Psoas muscle (tissue), 7 donors: ENCODE measurements at regions not wholly inside any gene's neighbourhood (a gene's known extent, or its start where the extent isn't known, plus 50 kb on each side); places are given as distances from the start of the nearest gene placed in this dataset.

ENCODE experiments used
- ATAC-seq, 4 donors: fragments of 200-7000 bp; cut with Tn5 transposase; one replicate each; pipeline ENCODE4 v1.9.1; 2020; ENCODE audit warnings: moderate library complexity in 3 of 4, mild to moderate bottlenecking in 2 of 4
- DNase-seq, 2 donors: peaks; one replicate each; pipeline ENCODE4 v3.0.0-alpha.2; 2020
- H3K27ac ChIP-seq: fragments of 200-600 bp; one replicate; pipeline ENCODE4 v1.8.0; 2022
- H3K27me3 ChIP-seq, 3 donors: fragments of 200-600 bp in 1 of 3; one replicate each; pipeline versions ENCODE4 v1.6.1 to v1.8.0; 2013 to 2022; ENCODE audit warnings: low read length in 2 of 3, mild to moderate bottlenecking in 2 of 3, moderate library complexity in 1 of 3; ENCODE audit not compliant: insufficient read depth in 3 of 3
- H3K36me3 ChIP-seq, 2 donors: fragments of 200-600 bp in 1 of 2; one replicate each; pipeline versions ENCODE4 v1.6.1 to v1.8.0; 2013 to 2022; ENCODE audit warnings: low read depth in 1 of 2, mild to moderate bottlenecking in 1 of 2, moderate library complexity in 1 of 2; ENCODE audit not compliant: insufficient read depth in 1 of 2
- H3K4me1 ChIP-seq: fragments of 200-600 bp; one replicate; pipeline ENCODE4 v1.8.0; 2022
- H3K4me3 ChIP-seq: fragments of 200-600 bp; one replicate; pipeline ENCODE4 v1.8.0; 2022; ENCODE audit warnings: mild to moderate bottlenecking
- H3K9me3 ChIP-seq: fragments of 200-600 bp; one replicate; pipeline ENCODE4 v1.8.0; 2022
- WGBS, 3 donors: extraction: QIAGEN DNeasy Blood & Tissue Kit; methylation state at CpG; one replicate each; pipeline versions ENCODE4 v1.1.6 to v1.1.7; 2013; 5-methylcytosine and 5-hydroxymethylcytosine counted together
- intact Hi-C, 2 donors: fragments of 100-400 bp; cut with DNase I; formaldehyde crosslinking; loops; one replicate each; pipeline versions ENCODE4 v1.11.0 to v1.14.2; 2022
- TF ChIP-seq, protein P1 (sequence below): fragments of 200-600 bp; IDR thresholded peaks from one replicate; pipeline ENCODE4 v1.8.0; 2022; ENCODE audit warnings: antibody characterized with exemption
- donor health status: healthy with polysubstance abuse.
- donor health status: DM: no; HTN: no; CAD: no; lungs with moderate emphysema.
- donor health status: Bipolar disorder and iron deficiency.
- donor health status: healthy.
- donor health status: DM: yes; HTN: yes; CAD: no.
- donor health status: DM: no; HTN: no; CAD: no.
- donor health status: DM: yes; HTN: yes; CAD: no.

DNA sequence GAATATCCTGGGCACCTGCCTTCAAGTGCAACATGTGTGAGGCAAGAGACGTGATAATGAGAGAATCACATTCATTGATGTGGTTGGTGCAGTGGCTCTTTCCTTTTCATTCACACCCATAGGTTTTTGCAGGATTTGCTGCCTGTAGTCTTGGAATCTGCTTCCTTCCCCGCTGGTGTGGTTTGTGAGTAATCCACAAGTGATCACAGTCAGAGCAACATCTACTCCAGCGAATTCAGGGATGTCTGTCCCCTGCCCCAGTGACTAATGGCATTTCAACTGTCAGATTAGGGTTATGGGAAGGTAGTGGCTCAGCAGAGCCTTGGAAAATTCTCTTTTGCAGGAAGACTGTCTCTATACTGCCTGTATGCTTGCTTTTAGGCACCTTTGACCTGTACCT, 225.5 kb upstream of the RBMS1 start:
- intact Hi-C loops = no loop called here
- H3K27ac ChIP-seq = no peak overlapping the region
- no peak overlapping the region for H3K4me3 ChIP-seq
- no peaks in the 10 kb centered on the region for H3K4me1 ChIP-seq
- TF ChIP-seq, protein P1, sequence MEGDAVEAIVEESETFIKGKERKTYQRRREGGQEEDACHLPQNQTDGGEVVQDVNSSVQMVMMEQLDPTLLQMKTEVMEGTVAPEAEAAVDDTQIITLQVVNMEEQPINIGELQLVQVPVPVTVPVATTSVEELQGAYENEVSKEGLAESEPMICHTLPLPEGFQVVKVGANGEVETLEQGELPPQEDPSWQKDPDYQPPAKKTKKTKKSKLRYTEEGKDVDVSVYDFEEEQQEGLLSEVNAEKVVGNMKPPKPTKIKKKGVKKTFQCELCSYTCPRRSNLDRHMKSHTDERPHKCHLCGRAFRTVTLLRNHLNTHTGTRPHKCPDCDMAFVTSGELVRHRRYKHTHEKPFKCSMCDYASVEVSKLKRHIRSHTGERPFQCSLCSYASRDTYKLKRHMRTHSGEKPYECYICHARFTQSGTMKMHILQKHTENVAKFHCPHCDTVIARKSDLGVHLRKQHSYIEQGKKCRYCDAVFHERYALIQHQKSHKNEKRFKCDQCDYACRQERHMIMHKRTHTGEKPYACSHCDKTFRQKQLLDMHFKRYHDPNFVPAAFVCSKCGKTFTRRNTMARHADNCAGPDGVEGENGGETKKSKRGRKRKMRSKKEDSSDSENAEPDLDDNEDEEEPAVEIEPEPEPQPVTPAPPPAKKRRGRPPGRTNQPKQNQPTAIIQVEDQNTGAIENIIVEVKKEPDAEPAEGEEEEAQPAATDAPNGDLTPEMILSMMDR = no peak
- 62 to 64% (median 63%) methylated on average over 3 of the region's 3 CpGs for WGBS, 3 donors
- H3K36me3 ChIP-seq = no peaks in the 10 kb centered on the region
- DNase-seq (no peak), ATAC-seq (no peak)
- no peaks in the 10 kb centered on the region for H3K9me3 ChIP-seq
- H3K27me3 ChIP-seq = no peaks in the 10 kb centered on the region

DNA sequence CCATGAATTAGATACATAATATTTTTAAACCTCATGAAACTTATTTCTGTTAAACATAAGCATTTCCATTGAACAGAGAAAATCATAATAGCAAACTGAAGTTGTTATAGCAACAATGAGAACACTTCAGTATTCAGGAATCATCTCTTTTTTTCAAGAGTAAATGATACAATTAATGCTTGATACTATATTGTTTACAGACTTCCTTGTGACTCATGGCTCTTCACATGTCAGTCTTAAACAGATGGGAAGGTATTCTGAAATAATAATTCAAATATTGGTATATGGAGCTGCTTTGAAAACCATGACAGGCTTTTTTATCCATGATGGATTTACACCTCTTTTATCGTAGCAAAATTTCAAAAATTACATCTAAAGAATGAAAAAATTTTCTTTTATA, 226.5 kb upstream of the RBMS1 start:
- no peaks in the 10 kb centered on the region for H3K36me3 ChIP-seq
- H3K4me1 ChIP-seq = no peaks in the 10 kb centered on the region
- TF ChIP-seq, protein P1 = no peak
- intact Hi-C loops = no loop called here
- ATAC-seq (no peak), DNase-seq (no peak)
- no peaks in the 10 kb centered on the region for H3K9me3 ChIP-seq
- no peak overlapping the region for H3K4me3 ChIP-seq
- WGBS, 3 donors = 39 to 62% (median 53%) methylated on average over 1 of the region's 1 CpG
- H3K27me3 ChIP-seq = no peaks in the 10 kb centered on the region
- H3K27ac ChIP-seq = no peak overlapping the region

DNA sequence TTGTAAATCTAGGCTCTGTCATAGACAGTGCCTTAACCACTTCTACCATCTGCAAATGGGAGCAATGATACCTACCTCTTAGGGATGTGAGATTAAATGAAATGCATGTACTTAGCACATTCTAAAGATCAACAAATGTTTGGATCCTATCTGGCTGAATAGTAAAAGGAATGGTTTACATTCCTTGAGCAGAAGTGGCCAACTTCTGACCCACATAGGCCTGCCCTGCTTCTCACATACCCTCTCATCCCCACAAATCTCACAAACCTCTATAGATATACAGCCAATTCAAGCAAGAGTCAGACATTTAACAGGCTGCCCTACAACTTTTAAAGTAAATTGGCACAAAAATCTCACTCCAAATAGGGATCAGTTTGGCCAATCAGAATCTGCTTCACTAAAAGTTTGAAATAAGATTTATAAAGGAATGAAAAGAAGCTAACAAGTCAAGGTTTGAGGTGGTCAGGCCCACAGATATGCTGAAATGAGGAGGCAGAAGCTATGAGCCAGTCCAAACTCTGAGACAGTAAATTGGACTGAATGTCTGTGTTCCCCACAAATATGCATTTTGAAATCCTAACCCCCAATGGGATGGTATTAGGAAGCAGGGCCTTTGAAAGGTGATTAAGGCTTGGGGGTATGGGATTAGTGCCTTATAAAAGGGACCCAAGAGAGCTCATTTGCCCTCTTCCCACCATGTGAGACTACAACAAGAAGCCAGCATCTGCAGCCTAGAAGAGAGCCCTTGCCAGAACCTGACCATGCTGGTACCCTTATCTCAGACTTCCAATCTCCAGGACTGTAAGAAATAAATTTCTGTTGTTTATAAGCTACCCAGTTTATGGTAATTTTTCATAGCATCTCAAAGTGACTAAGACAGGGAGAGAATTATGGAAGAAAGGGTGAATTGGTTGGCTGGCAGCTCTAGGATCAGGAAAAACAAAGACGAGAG, 227.8 kb upstream of the RBMS1 start:
- Histone ChIP-seq H3K36me3 (no peaks in the 10 kb centered on the region), H3K4me1 (no peaks in the 10 kb centered on the region), H3K27ac (no peak overlapping the region), H3K27me3 (no peaks in the 10 kb centered on the region), H3K4me3 (no peak overlapping the region), H3K9me3 (no peaks in the 10 kb centered on the region)
- TF ChIP-seq, protein P1 = no peak
- ATAC-seq = no peak
- intact Hi-C loops = no loop called here
- DNase-seq = no peak
- 92 to 98% (median 95%) methylated on average over 1 of the region's 1 CpG for WGBS, 3 donors

DNA sequence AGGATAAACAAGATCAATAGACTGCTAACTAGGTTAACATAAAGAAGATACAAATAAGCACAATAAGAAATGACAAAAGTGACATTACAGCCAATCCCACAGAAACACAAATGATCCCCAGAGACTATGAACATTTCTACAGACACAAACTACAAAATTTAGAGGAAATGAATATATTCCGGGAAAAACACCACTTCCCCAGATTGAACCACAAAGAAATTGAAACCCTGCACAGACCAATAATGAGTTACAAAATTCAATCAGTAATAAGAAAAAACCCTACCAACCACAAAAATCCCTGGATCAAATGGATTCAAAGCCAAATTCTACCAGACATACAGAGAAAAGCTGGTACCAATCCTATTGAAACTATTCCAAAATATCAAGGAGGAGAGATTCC, 232.4 kb upstream of the RBMS1 start:
- TF ChIP-seq, protein P1 = no peak
- Histone ChIP-seq H3K9me3 (no peaks in the 10 kb centered on the region), H3K27me3 (no peaks in the 10 kb centered on the region), H3K4me3 (no peak overlapping the region), H3K4me1 (no peaks in the 10 kb centered on the region), H3K27ac (no peak overlapping the region), H3K36me3 (no peaks in the 10 kb centered on the region)
- DNase-seq (no peak), ATAC-seq (no peak)
- intact Hi-C loops = no loop called here
- 0 to 45% (median 29%) methylated on average over 1 of the region's 1 CpG for WGBS, 3 donors
